H1 (cell line): ENCODE measurements at regions not wholly inside any gene's neighbourhood (a gene's known extent, or its start where the extent isn't known, plus 50 kb on each side); places are given as distances from the start of the nearest gene placed in this dataset.
"Not testable (repeated sequence)": the region's sequence is repeated elsewhere in the genome, so short reads cannot be mapped to it uniquely, and the experiment has no call there.

Experiments
- CTCF ChIA-PET: fragments of 300-600 bp; sonication (Branson Sonifier 250); formaldehyde crosslinking; loops from one replicate; lab custom pipeline; 2021; ENCODE audit not compliant: partially characterized antibody; lab: Charles Lee
- POLR2A ChIA-PET: fragments of 300-600 bp; sonication (Branson Sonifier 250); formaldehyde crosslinking; loops from one replicate; lab custom pipeline; 2021; ENCODE audit warnings: inconsistent platforms; ENCODE audit not compliant: partially characterized antibody; lab: Charles Lee
- DNase-seq, 2 experiments: peaks; one replicate each; pipeline versions ENCODE4 v3.0.0 to v3.0.0-alpha.2; 2010 to 2022; ENCODE audit warnings: low spot score in 2 of 2, low read depth in 1 of 2, mixed read lengths in 1 of 2
- FAIRE-seq: peaks from 2 replicates; lab custom pipeline; 2011; peaks lifted over from hg19 to GRCh38; lab: Jason Lieb, UNC
- H2AFZ ChIP-seq: 2 replicates; pipeline ENCODE4 v1.8.1; 2012; ENCODE audit warnings: low read length, inconsistent platforms
- H2AK5ac ChIP-seq: 2 replicates; pipeline ENCODE4 v1.6.1; 2013; ENCODE audit warnings: low read depth, low read length
- H2BK120ac ChIP-seq: replicated peaks from 2 replicates; pipeline ENCODE3; 2013; ENCODE audit warnings: low read depth, low read length, inconsistent platforms
- H2BK12ac ChIP-seq: 2 replicates; pipeline ENCODE4 v1.6.1; 2013; ENCODE audit warnings: low read depth, low read length
- H2BK15ac ChIP-seq: 2 replicates; pipeline ENCODE4 v1.6.1; 2013; ENCODE audit warnings: low read length
- H2BK20ac ChIP-seq: 2 replicates; pipeline ENCODE4 v1.6.1; 2013; ENCODE audit warnings: low read length
- H2BK5ac ChIP-seq: 2 replicates; pipeline ENCODE4 v1.6.1; 2013; ENCODE audit warnings: low read depth, low read length
- H3K14ac ChIP-seq: 2 replicates; pipeline ENCODE4 v1.6.1; 2013; ENCODE audit warnings: inconsistent platforms; ENCODE audit not compliant: insufficient read length
- H3K18ac ChIP-seq: 2 replicates; pipeline ENCODE4 v1.6.1; 2013; ENCODE audit warnings: low read length; ENCODE audit errors: extremely low read depth
- H3K23ac ChIP-seq: 2 replicates; pipeline ENCODE4 v1.6.1; 2013; ENCODE audit warnings: inconsistent platforms; ENCODE audit not compliant: insufficient read length
- H3K23me2 ChIP-seq: 2 replicates; pipeline ENCODE4 v1.6.1; 2013; ENCODE audit warnings: low read depth, low read length
- H3K27ac ChIP-seq: 2 replicates; pipeline ENCODE4 v1.6.1; 2011; ENCODE audit warnings: low read depth, low read length, inconsistent platforms
- H3K27me3 ChIP-seq, 4 experiments: replicated peaks in 1 of 4; 1 replicate in 1 of 4; 2 replicates in 3 of 4; pipeline versions ENCODE4 v1.6.1 to v1.8.1; 2011 to 2013; ENCODE audit warnings: low read length in 3 of 4, mild to moderate bottlenecking in 3 of 4, inconsistent platforms in 2 of 4, mixed read lengths in 2 of 4, moderate library complexity in 1 of 4; ENCODE audit not compliant: control insufficient read depth in 3 of 4, insufficient read depth in 3 of 4; ENCODE audit errors: extremely low read depth in 1 of 4
- H3K36me3 ChIP-seq, 4 experiments: 2 replicates each; pipeline versions ENCODE4 v1.6.1 to v1.8.1; 2011 to 2013; ENCODE audit warnings: mild to moderate bottlenecking in 4 of 4, low read length in 3 of 4, moderate library complexity in 2 of 4, control low read depth in 1 of 4, inconsistent platforms in 1 of 4; ENCODE audit not compliant: insufficient read depth in 4 of 4, control insufficient read depth in 2 of 4
- H3K4ac ChIP-seq: replicated peaks from 2 replicates; pipeline ENCODE3; 2013; ENCODE audit warnings: low read length, low read depth, mixed read lengths, inconsistent platforms; ENCODE audit not compliant: insufficient read length
- H3K4me1 ChIP-seq, 4 experiments: replicated peaks in 1 of 4; 1 replicate in 1 of 4; 2 replicates in 3 of 4; pipeline versions ENCODE4 v1.6.1 to v1.8.1; 2011 to 2013; ENCODE audit warnings: low read length in 3 of 4, inconsistent platforms in 2 of 4, mixed read lengths in 1 of 4; ENCODE audit not compliant: insufficient read depth in 4 of 4, control insufficient read depth in 3 of 4
- H3K4me2 ChIP-seq, 2 experiments: 2 replicates each; pipeline versions ENCODE4 v1.6.1 to v1.8.1; 2011 to 2013; ENCODE audit warnings: low read depth in 2 of 2, low read length in 2 of 2, control low read depth in 1 of 2, inconsistent platforms in 1 of 2, mild to moderate bottlenecking in 1 of 2; ENCODE audit not compliant: insufficient read depth in 1 of 2
- H3K4me3 ChIP-seq, 4 experiments: fragments of 200-600, 300-600 bp in 1 of 4; sonication (generic), shearing (Covaris generic), sonication (Bioruptor Twin) in 1 of 4; 2 replicates each; pipeline versions ENCODE4 v1.5.1 to v1.8.1; 2011 to 2016; ENCODE audit warnings: low read length in 4 of 4, low read depth in 3 of 4, control low read depth in 2 of 4, inconsistent platforms in 2 of 4, mild to moderate bottlenecking in 2 of 4, mixed read lengths in 1 of 4, moderate library complexity in 1 of 4; ENCODE audit not compliant: insufficient read depth in 2 of 4; ENCODE audit errors: extremely low read depth in 1 of 4
- H3K56ac ChIP-seq: replicated peaks from 2 replicates; pipeline ENCODE3; 2013; ENCODE audit warnings: low read depth, mild to moderate bottlenecking, mixed read lengths, low read length, inconsistent platforms; ENCODE audit not compliant: insufficient read length
- H3K79me1 ChIP-seq: 2 replicates; pipeline ENCODE4 v1.6.1; 2013; ENCODE audit warnings: low read depth, low read length, control low read depth
- H3K79me2 ChIP-seq, 2 experiments: 2 replicates each; pipeline versions ENCODE4 v1.6.1 to v1.8.1; 2012 to 2013; ENCODE audit warnings: low read length in 2 of 2, mild to moderate bottlenecking in 2 of 2, inconsistent platforms in 1 of 2; ENCODE audit not compliant: insufficient read depth in 2 of 2, control insufficient read depth in 1 of 2
- H3K9ac ChIP-seq, 4 experiments: replicated peaks in 1 of 4; 1 replicate in 1 of 4; 2 replicates in 3 of 4; pipeline versions ENCODE4 v1.6.1 to v1.8.1; 2011 to 2013; ENCODE audit warnings: low read depth in 3 of 4, low read length in 3 of 4, control low read depth in 2 of 4, mild to moderate bottlenecking in 2 of 4, moderate library complexity in 2 of 4, inconsistent platforms in 1 of 4; ENCODE audit errors: extremely low read depth in 1 of 4
- H3K9me3 ChIP-seq, 2 experiments: 2 replicates each; pipeline versions ENCODE4 v1.6.1 to v1.8.1; 2012 to 2013; ENCODE audit warnings: mild to moderate bottlenecking in 2 of 2, moderate library complexity in 2 of 2, control low read depth in 1 of 2, inconsistent platforms in 1 of 2, low read depth in 1 of 2, low read length in 1 of 2, mixed read lengths in 1 of 2; ENCODE audit not compliant: insufficient read depth in 2 of 2
- H4K20me1 ChIP-seq, 2 experiments: replicated peaks in 1 of 2; 2 replicates each; pipeline versions ENCODE3 to v1.8.1; 2011 to 2013; ENCODE audit warnings: inconsistent platforms in 2 of 2, low read length in 2 of 2, mild to moderate bottlenecking in 1 of 2; ENCODE audit not compliant: insufficient read depth in 2 of 2, control insufficient read depth in 1 of 2
- H4K5ac ChIP-seq: 2 replicates; pipeline ENCODE4 v1.6.1; 2013; ENCODE audit warnings: low read length, low read depth, mixed read lengths, inconsistent platforms; ENCODE audit not compliant: insufficient read length
- H4K8ac ChIP-seq: 2 replicates; pipeline ENCODE4 v1.8.0; 2013; ENCODE audit warnings: mild to moderate bottlenecking, moderate library complexity, low read length, inconsistent platforms; ENCODE audit not compliant: insufficient read depth; ENCODE audit errors: extremely low read depth
- H4K91ac ChIP-seq: replicated peaks from 2 replicates; pipeline ENCODE3; 2013; ENCODE audit warnings: low read length, mixed read lengths, inconsistent platforms; ENCODE audit not compliant: insufficient read length
- SRF ChIP-seq: IDR thresholded peaks from 2 replicates; pipeline ENCODE4 v1.6.1; 2011; ENCODE audit warnings: mild to moderate bottlenecking, low read depth, low read length, moderate library complexity
- ZNF274 ChIP-seq: IDR thresholded peaks from 2 replicates; pipeline ENCODE4 v1.7.0; 2012; ENCODE audit warnings: low read length, borderline replicate concordance; ENCODE audit errors: extremely low read depth
- WGBS, 2 experiments: shearing (Covaris generic) in 1 of 2; methylation state at CpG; one replicate each; pipeline versions ENCODE4 v1.1.6 to v1.1.7; 2013 to 2015; ENCODE audit warnings: low lambda C conversion rate in 2 of 2, mixed read lengths in 2 of 2, inconsistent platforms in 1 of 2, low coverage in 1 of 2, missing lambda C conversion rate in 1 of 2; ENCODE audit not compliant: insufficient replicate concordance in 2 of 2, insufficient coverage in 1 of 2, insufficient read length in 1 of 2; ENCODE audit errors: extremely low coverage in 1 of 2, missing lambda C conversion rate in 1 of 2; 5-methylcytosine and 5-hydroxymethylcytosine counted together

DNA sequence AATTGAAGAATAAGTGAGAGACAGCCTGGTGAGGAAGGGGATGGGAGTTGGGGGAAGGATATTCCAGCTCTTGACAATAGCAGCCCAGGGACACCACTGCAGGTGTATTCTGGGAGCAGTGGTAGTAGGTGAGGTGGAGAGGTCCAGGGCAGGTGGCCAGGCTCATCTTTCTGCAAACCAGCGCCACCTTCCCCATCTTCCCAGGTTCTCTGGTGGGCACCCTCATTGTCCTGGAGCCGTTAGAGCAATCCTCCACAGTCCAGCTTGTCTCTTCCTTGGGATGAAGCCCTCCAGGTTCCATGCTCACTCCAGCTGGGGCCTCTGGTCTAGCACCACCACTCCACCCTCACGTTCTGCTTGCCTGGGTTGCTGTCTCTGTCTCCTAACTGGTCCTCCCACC lies 97.0 kb downstream of the IER5 start:
- Histone ChIP-seq H2AK5ac (no peak overlapping the region), H3K79me1 (no peaks in the 10 kb centered on the region), H4K5ac (no peak overlapping the region), H3K18ac (no peak overlapping the region), H3K56ac (no peak overlapping the region), H2AFZ (no peak overlapping the region), H4K20me1 (no peaks in the 10 kb centered on the region), H2BK12ac (no peak overlapping the region), H4K8ac (no peak overlapping the region), H3K36me3 (no peaks in the 10 kb centered on the region), H2BK5ac (no peak overlapping the region), H3K23me2 (no peaks in the 10 kb centered on the region), H3K14ac (no peak overlapping the region), H3K79me2 (no peaks in the 10 kb centered on the region), H3K9me3 (no peaks in the 10 kb centered on the region), H3K4me2 (no peak overlapping the region), H3K27ac (no peak overlapping the region), H3K27me3 (peaks cover 0 to 4% (median 2%) of the 10 kb centered on the region in 4 experiments; a peak in 2 of 7 replicates), H2BK120ac (no peak overlapping the region), H4K91ac (no peak overlapping the region), H2BK15ac (no peak overlapping the region), H3K4me3 (no peak overlapping the region), H3K9ac (no peak overlapping the region), H3K23ac (no peak overlapping the region), H2BK20ac (no peak overlapping the region), H3K4me1 (peaks cover 8 to 18% (median 13%) of the 10 kb centered on the region in 4 experiments), H3K4ac (no peak overlapping the region)
- no peak for FAIRE-seq
- ChIA-PET POLR2A (no interaction called here), CTCF (interaction anchor here (0.6 to 2.5 kb wide), 4 partner anchors 237 to 244 kb away, joined by 3 to 16 read pairs (median 4); no protein-coding TSS in a partner anchor)
- no peak for DNase-seq
- TF ChIP-seq ZNF274 (no peak), SRF (no peak)
- 45% methylated on average over 3 of the region's 3 CpGs; no CpG with 5 or more reads in 1 of the 2 experiments for WGBS, 2 experiments

DNA sequence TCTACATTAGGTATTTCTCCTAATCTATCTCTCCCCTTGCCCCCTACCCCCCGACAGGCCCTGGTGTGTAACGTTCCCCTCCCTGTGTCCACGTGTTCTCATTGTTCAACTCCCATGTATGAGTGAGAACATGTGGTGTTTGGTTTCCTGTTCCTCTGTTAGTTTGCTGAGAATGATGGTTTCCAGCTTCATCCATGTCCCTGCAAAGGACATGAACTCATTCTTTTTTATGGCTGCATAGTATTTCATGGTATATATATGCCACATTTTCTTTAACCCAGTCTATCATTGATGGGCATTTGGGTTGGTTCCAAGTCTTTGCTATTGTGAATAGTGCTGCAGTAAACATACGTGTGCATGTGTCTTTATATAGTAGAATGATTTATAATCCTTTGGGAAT lies 97.6 kb downstream of the IER5 start:
- H3K4me2 ChIP-seq, H3K18ac ChIP-seq, H3K27ac ChIP-seq, H3K4ac ChIP-seq, DNase-seq, FAIRE-seq, H2AFZ ChIP-seq, H3K23me2 ChIP-seq, POLR2A ChIA-PET, H2BK5ac ChIP-seq, H4K5ac ChIP-seq, H2BK12ac ChIP-seq, H3K9me3 ChIP-seq, H2AK5ac ChIP-seq, H2BK20ac ChIP-seq, H3K9ac ChIP-seq, H4K91ac ChIP-seq, H3K27me3 ChIP-seq, H3K79me2 ChIP-seq, H3K79me1 ChIP-seq, H4K20me1 ChIP-seq, H3K36me3 ChIP-seq, H3K56ac ChIP-seq, H3K23ac ChIP-seq, H4K8ac ChIP-seq, H3K4me3 ChIP-seq, H2BK120ac ChIP-seq, H2BK15ac ChIP-seq, H3K14ac ChIP-seq: not testable (repeated sequence)
- peaks cover 3 to 12% (median 7%) of the 10 kb centered on the region in 4 experiments for H3K4me1 ChIP-seq
- CTCF ChIA-PET: interaction anchor here (0.9 to 1.4 kb wide), 4 partner anchors 10 to 243 kb away, joined by 3 to 4 read pairs (median 4); no protein-coding TSS in a partner anchor
- WGBS, 2 experiments: 94% methylated on average over 4 of the region's 4 CpGs; no CpG with 5 or more reads in 1 of the 2 experiments
